Mesenchymal stem cell (in vitro differentiated cells and primary cell): ENCODE measurements at regions not wholly inside any gene's neighbourhood (a gene's known extent, or its start where the extent isn't known, plus 50 kb on each side); places are given as distances from the start of the nearest gene placed in this dataset.

Source experiments
- DNase-seq: peaks from one replicate; pipeline ENCODE4 v3.0.0-alpha.2; 2013
- H2AFZ ChIP-seq: one replicate; pipeline ENCODE4 v1.6.1; 2013; ENCODE audit warnings: low read depth, mild to moderate bottlenecking, control low read depth, inconsistent platforms, low read length, moderate library complexity
- H2AK5ac ChIP-seq: 2 replicates; pipeline ENCODE4 v1.6.1; 2013; ENCODE audit warnings: low read length, moderate library complexity, mild to moderate bottlenecking, inconsistent platforms; ENCODE audit not compliant: severe bottlenecking
- H2BK120ac ChIP-seq: one replicate; pipeline ENCODE4 v1.6.1; 2013; ENCODE audit warnings: low read depth, mild to moderate bottlenecking, inconsistent platforms, low read length, moderate library complexity
- H2BK12ac ChIP-seq, 2 experiments: one replicate each; pipeline ENCODE4 v1.6.1; 2013; ENCODE audit warnings: inconsistent platforms in 2 of 2, low read length in 2 of 2, mild to moderate bottlenecking in 2 of 2, moderate library complexity in 2 of 2, control low read depth in 1 of 2
- H2BK15ac ChIP-seq: one replicate; pipeline ENCODE4 v1.6.1; 2013; ENCODE audit warnings: mild to moderate bottlenecking, low read depth, inconsistent platforms; ENCODE audit not compliant: poor library complexity, severe bottlenecking
- H2BK5ac ChIP-seq: 2 replicates; pipeline ENCODE4 v1.6.1; 2013; ENCODE audit warnings: low read depth, mild to moderate bottlenecking, low read length, control low read depth, inconsistent platforms; ENCODE audit not compliant: poor library complexity, severe bottlenecking
- H3K14ac ChIP-seq, 2 experiments: one replicate each; pipeline ENCODE4 v1.6.1; 2013; ENCODE audit warnings: inconsistent platforms in 2 of 2, low read length in 2 of 2, control low read depth in 1 of 2, mild to moderate bottlenecking in 1 of 2, moderate library complexity in 1 of 2
- H3K18ac ChIP-seq, 2 experiments: one replicate each; pipeline ENCODE4 v1.6.1; 2013; ENCODE audit warnings: inconsistent platforms in 2 of 2, low read length in 2 of 2, control low read depth in 1 of 2, low read depth in 1 of 2, mild to moderate bottlenecking in 1 of 2
- H3K23ac ChIP-seq, 2 experiments: one replicate each; pipeline ENCODE4 v1.6.1; 2013; ENCODE audit warnings: inconsistent platforms in 2 of 2, low read length in 2 of 2, mild to moderate bottlenecking in 2 of 2, moderate library complexity in 2 of 2, control low read depth in 1 of 2
- H3K27ac ChIP-seq: 2 replicates; pipeline ENCODE4 v1.5.1; 2013; ENCODE audit warnings: mild to moderate bottlenecking, moderate library complexity, low read length, control low read depth, inconsistent platforms; ENCODE audit not compliant: poor library complexity, severe bottlenecking
- H3K27me3 ChIP-seq, 2 experiments: 2 replicates each; pipeline versions ENCODE4 v1.6.1 to v1.7.0; 2013; ENCODE audit warnings: low read length in 2 of 2, mild to moderate bottlenecking in 2 of 2, moderate library complexity in 2 of 2, control low read depth in 1 of 2, inconsistent platforms in 1 of 2; ENCODE audit not compliant: control insufficient read depth in 1 of 2, insufficient read depth in 1 of 2
- H3K36me3 ChIP-seq, 2 experiments: 2 replicates each; pipeline versions ENCODE4 v1.6.1 to v1.7.0; 2013; ENCODE audit warnings: low read length in 2 of 2, control low read depth in 1 of 2, inconsistent platforms in 1 of 2, low read depth in 1 of 2, mild to moderate bottlenecking in 1 of 2; ENCODE audit not compliant: insufficient read depth in 2 of 2, control insufficient read depth in 1 of 2
- H3K4ac ChIP-seq, 2 experiments: one replicate each; pipeline ENCODE4 v1.6.1; 2013; ENCODE audit warnings: inconsistent platforms in 2 of 2, low read length in 2 of 2, mild to moderate bottlenecking in 2 of 2, moderate library complexity in 2 of 2, control low read depth in 1 of 2, low read depth in 1 of 2
- H3K4me1 ChIP-seq: 2 replicates; pipeline ENCODE4 v1.6.1; 2013; ENCODE audit warnings: low read depth, low read length, control low read depth; ENCODE audit not compliant: control insufficient read depth, insufficient read depth
- H3K4me2 ChIP-seq: 2 replicates; pipeline ENCODE4 v1.6.1; 2013; ENCODE audit warnings: low read length, mild to moderate bottlenecking, inconsistent platforms; ENCODE audit not compliant: poor library complexity, severe bottlenecking
- H3K4me3 ChIP-seq, 2 experiments: 2 replicates each; pipeline versions ENCODE4 v1.5.1 to v1.7.0; 2013; ENCODE audit warnings: low read length in 2 of 2, mild to moderate bottlenecking in 2 of 2, control low read depth in 1 of 2, low read depth in 1 of 2; ENCODE audit not compliant: insufficient read depth in 1 of 2
- H3K79me1 ChIP-seq: replicated peaks from 2 replicates; pipeline ENCODE4 v1.6.1; 2013; ENCODE audit warnings: mild to moderate bottlenecking, control low read depth, low read length, inconsistent platforms; ENCODE audit not compliant: poor library complexity, severe bottlenecking
- H3K9ac ChIP-seq: 2 replicates; pipeline ENCODE4 v1.7.0; 2013; ENCODE audit warnings: mild to moderate bottlenecking, low read length, moderate library complexity
- H3K9me3 ChIP-seq: 2 replicates; pipeline ENCODE4 v1.7.0; 2013; ENCODE audit warnings: mild to moderate bottlenecking, low read length; ENCODE audit not compliant: control insufficient read depth
- H4K8ac ChIP-seq: one replicate; pipeline ENCODE4 v1.6.1; 2013; ENCODE audit warnings: inconsistent platforms, mild to moderate bottlenecking, low read length, moderate library complexity
- H4K91ac ChIP-seq: one replicate; pipeline ENCODE4 v1.6.1; 2013; ENCODE audit warnings: mild to moderate bottlenecking, low read length, inconsistent platforms
- WGBS: methylation state at CpG from one replicate; pipeline ENCODE4 v1.1.7; 2013; ENCODE audit warnings: mixed read lengths; 5-methylcytosine and 5-hydroxymethylcytosine counted together

DNA sequence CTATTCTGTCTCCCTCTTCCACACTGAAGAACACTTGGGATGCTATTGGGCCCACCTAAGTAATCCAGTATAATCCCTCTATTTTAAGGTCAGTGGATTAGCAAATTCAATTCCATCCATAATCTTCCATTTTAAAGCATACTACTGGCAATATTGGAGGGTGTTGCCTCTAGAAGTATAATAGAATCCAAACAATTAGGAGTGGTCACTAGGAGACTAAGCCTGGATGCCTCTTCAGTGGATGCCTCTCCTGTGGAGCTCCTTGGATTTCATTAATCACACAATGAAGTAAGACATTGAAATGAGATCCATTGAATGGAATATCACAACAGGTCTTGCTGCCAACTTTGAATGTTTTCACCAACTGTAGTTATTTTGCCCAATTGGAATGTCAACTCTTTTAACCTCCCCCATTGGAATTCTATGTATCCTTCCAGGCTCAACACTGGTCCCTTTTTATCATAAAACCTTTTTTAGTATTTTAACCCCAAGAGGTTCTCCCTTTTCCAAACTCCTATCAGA lies 311.6 kb downstream of the PLK2 start:
- no peak overlapping the region for H3K18ac ChIP-seq
- no peaks in the 10 kb centered on the region for H3K27me3 ChIP-seq
- H4K91ac ChIP-seq: no peak overlapping the region

DNA sequence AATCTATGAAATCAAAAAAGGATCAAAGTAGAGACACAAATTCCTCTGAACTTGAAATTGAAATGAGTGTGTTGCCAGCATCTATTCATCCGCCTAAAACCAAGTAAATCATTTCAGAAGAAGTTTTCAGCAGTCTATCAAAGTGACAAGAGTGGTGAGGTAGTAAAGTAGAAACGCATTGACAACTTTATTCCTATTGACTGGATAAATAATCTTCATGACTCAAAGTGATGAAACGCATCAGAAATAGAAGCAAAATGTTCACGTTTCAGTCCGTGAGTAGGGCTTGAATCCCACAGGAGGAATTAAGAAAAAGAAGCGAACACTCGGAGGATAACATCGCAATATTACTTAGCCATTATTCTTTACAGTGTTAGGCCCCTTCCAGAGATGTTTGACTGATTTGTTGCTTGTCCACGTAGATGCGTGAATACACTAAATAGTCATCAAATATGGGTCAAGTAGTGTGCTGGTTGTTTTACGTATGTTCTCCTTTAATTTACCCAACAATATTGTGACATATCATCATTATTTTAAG lies 314.4 kb downstream of the PLK2 start:
- Histone ChIP-seq H4K91ac (no peak overlapping the region), H3K4me3 (no peak overlapping the region), H3K27me3 (no peaks in the 10 kb centered on the region), H2BK12ac (no peak overlapping the region), H2AFZ (no peak overlapping the region), H3K14ac (no peak overlapping the region), H4K8ac (no peak overlapping the region), H2BK5ac (no peak overlapping the region), H2BK15ac (no peak overlapping the region), H2AK5ac (no peak overlapping the region), H3K18ac (no peak overlapping the region), H3K4ac (no peak overlapping the region), H3K9me3 (no peaks in the 10 kb centered on the region), H3K27ac (no peak overlapping the region), H3K36me3 (no peaks in the 10 kb centered on the region), H3K23ac (no peak overlapping the region), H2BK120ac (no peak overlapping the region), H3K79me1 (no peaks in the 10 kb centered on the region), H3K4me2 (no peak overlapping the region), H3K4me1 (no peaks in the 10 kb centered on the region), H3K9ac (no peak overlapping the region)
- 94% methylated on average over 9 of the region's 11 CpGs for WGBS
- no peak for DNase-seq

More for the DNA sequence above, 311.6 kb downstream of the PLK2 start:
- no peak overlapping the region for H3K23ac ChIP-seq
- H3K4me2 ChIP-seq: no peak overlapping the region
- H3K4me3 ChIP-seq: no peak overlapping the region
- no peak overlapping the region for H3K14ac ChIP-seq
- no peaks in the 10 kb centered on the region for H3K4me1 ChIP-seq
- no peak overlapping the region for H2AFZ ChIP-seq
- no peak overlapping the region for H2BK120ac ChIP-seq
- DNase-seq: no peak
- no peak overlapping the region for H2BK12ac ChIP-seq
- H2AK5ac ChIP-seq: no peak overlapping the region
- no peaks in the 10 kb centered on the region for H3K36me3 ChIP-seq
- H3K79me1 ChIP-seq: no peaks in the 10 kb centered on the region
- H4K8ac ChIP-seq: no peak overlapping the region
- no peak overlapping the region for H3K4ac ChIP-seq
- H3K27ac ChIP-seq: no peak overlapping the region
- H2BK15ac ChIP-seq: no peak overlapping the region
- H3K9ac ChIP-seq: no peak overlapping the region
- no peaks in the 10 kb centered on the region for H3K9me3 ChIP-seq
- no peak overlapping the region for H2BK5ac ChIP-seq

DNA sequence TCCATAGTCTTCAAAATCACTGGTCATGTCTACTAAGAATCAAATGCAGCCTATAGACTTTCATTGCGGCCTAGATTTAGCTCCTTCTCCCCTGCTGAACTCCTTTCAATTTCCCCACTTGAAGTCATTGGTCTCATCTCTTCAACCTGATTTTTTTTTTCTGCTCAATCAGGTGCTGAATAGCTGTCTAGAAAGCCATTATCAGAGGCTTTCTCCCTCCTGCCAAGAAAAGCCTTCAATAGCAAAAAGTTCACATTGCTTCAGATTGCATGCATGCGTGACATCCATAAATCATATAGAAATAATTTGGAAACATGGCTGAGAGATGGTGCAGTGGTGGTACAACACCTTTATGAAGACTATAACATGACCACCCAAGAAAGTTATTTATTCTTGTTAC lies 316.2 kb downstream of the PLK2 start:
- H3K27ac ChIP-seq: no peak overlapping the region
- 96% methylated on average over 1 of the region's 2 CpGs for WGBS
- no peak overlapping the region for H3K4ac ChIP-seq
- H3K9ac ChIP-seq: no peak overlapping the region
- H3K36me3 ChIP-seq: no peaks in the 10 kb centered on the region
- no peak overlapping the region for H2BK120ac ChIP-seq
- no peak overlapping the region for H3K4me3 ChIP-seq
- H3K18ac ChIP-seq: no peak overlapping the region
- H3K4me2 ChIP-seq: no peak overlapping the region
- no peak for DNase-seq
- H4K8ac ChIP-seq: no peak overlapping the region
- no peaks in the 10 kb centered on the region for H3K4me1 ChIP-seq
- no peak overlapping the region for H2AFZ ChIP-seq
- no peaks in the 10 kb centered on the region for H3K9me3 ChIP-seq
- no peak overlapping the region for H3K23ac ChIP-seq
- H2AK5ac ChIP-seq: no peak overlapping the region
- no peaks in the 10 kb centered on the region for H3K27me3 ChIP-seq
- no peak overlapping the region for H2BK12ac ChIP-seq
- H3K79me1 ChIP-seq: no peaks in the 10 kb centered on the region
- H2BK5ac ChIP-seq: no peak overlapping the region
- H4K91ac ChIP-seq: no peak overlapping the region
- H3K14ac ChIP-seq: no peak overlapping the region
- no peak overlapping the region for H2BK15ac ChIP-seq

DNA sequence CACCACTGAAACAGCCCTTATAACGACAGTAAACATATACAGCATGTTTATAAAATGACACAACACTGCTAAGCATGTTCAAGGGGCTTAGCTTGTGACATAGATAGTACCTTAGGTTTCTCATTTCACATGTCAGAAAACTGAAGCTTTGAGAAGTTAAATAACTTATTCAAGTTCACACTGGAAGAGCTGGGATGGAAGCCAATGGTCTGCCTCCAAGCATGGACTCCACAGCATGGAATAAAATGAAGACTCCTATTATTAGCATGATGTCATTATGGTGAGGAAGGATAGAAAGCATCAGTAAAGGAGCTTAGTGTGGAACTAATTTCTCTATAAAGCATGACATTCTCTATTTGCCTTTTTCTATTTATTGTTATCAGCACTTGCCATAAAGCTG lies 316.7 kb downstream of the PLK2 start:
- Histone ChIP-seq H2AK5ac (no peak overlapping the region), H3K23ac (no peak overlapping the region), H3K14ac (no peak overlapping the region), H3K27ac (no peak overlapping the region), H3K18ac (peak overlapping the region in 1 of 2 experiments; percentile 54), H3K4me3 (no peak overlapping the region), H3K36me3 (no peaks in the 10 kb centered on the region), H2BK120ac (no peak overlapping the region), H4K91ac (no peak overlapping the region), H3K4me1 (no peaks in the 10 kb centered on the region), H2BK12ac (no peak overlapping the region), H3K9me3 (no peaks in the 10 kb centered on the region), H3K9ac (no peak overlapping the region), H2BK15ac (no peak overlapping the region), H3K4me2 (no peak overlapping the region), H2BK5ac (no peak overlapping the region), H4K8ac (no peak overlapping the region), H3K79me1 (no peaks in the 10 kb centered on the region), H3K4ac (no peak overlapping the region), H2AFZ (no peak overlapping the region), H3K27me3 (no peaks in the 10 kb centered on the region)
- WGBS: 75% methylated on average over 1 of the region's 1 CpG
- no peak for DNase-seq
